Activated T-cell treated with anti-CD3 and anti-CD28 coated beads for 4 hours (primary cell): ENCODE measurements at regions not wholly inside any gene's neighbourhood (a gene's known extent, or its start where the extent isn't known, plus 50 kb on each side); places are given as distances from the start of the nearest gene placed in this dataset.
"Not testable (repeated sequence)": the region's sequence is repeated elsewhere in the genome, so short reads cannot be mapped to it uniquely, and the experiment has no call there.

Source experiments
- DNase-seq: peaks from one replicate; pipeline ENCODE4 v3.0.0-alpha.2; 2020

DNA sequence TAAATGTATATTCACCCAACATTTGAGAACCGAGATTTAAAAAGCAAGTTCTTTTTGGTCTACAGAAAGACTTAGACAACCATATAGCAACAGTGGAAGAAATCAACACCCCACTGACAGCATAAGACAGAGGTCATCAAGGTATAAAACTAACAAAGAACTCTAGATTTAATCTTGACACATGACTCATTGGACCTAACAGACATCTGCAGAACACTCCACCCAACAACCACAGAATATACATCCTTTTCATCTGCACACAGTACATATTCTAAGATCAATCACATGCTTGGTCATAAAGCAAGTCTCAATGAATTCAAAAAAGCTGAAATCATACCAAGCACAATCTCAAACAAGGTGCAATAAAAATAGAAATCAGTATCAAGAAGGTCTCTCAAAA, 65.8 kb downstream of the SPIN4 start:
- no peak for DNase-seq

GRCh38 chrX:63284659-63285058, 66.5 kb downstream of the SPIN4 start:
- DNase-seq: no peak

- no peak for DNase-seq
These were observed 67.8 kb downstream of the SPIN4 start for GRCh38 chrX:63283348-63283747.

GRCh38 chrX:63282828-63283227, 68.3 kb downstream of the SPIN4 start:
- DNase-seq: no peak

DNA sequence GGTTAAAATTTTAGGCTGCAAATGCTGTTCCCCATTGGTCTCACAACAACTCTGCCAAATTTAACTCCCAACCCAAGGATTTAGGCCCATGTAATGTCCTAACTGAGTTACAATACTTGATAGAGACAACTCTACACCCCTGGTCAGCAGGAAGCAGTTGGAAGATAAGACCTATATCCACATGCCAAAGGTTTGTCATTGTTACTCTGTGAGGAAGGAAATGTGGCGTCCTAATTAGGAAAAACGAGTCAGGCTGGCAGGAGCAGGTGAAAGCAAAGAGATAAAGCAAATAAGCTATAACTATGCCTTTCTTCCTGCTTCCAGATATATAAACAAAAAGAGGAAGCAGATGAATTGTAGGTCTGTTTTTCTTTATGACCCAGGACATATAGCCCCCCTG, 69.1 kb downstream of the SPIN4 start:
- no peak for DNase-seq

- DNase-seq: no peak
These were observed 69.7 kb downstream of the SPIN4 start for GRCh38 chrX:63281465-63281864.

GRCh38 chrX:63277394-63277793, 73.7 kb downstream of the SPIN4 start:
- not testable (repeated sequence) for DNase-seq

GRCh38 chrX:63275127-63275526, 76.0 kb downstream of the SPIN4 start:
- no peak for DNase-seq

GRCh38 chrX:63270873-63271272, 80.3 kb downstream of the SPIN4 start:
- DNase-seq: no peak

GRCh38 chrX:63258144-63258543, 93.0 kb downstream of the SPIN4 start:
- DNase-seq: no peak

DNA sequence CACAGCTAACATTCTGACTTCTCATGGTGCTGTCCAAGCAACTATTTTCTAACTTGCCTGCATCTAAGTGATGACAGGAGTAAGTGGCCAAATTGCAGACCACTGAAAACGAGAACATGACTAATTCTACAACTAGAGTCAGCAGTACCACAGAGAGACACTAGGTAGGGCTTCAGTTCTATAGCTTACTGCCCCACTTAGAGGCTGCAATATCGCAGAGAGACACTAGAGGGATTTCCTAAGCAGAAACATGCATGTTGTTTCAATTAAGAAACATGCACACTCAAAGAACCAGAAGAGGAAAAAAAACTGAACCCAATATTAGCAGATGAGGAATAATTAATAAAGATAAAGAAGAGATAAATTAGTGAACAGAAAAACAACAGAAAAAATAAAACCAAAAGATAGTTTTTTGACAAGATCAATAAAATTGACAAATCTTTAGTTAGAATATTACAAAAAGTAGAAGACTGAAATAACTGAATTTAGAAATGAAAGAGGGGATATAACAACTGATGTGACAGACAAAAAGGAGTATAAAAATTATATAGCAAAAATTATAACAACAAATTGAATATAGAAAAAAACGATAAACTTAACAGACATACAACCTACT, 100.8 kb downstream of the SPIN4 start:
- peak; percentile 5 for DNase-seq

- DNase-seq: not testable (repeated sequence)
These were observed 108.4 kb downstream of the SPIN4 start for GRCh38 chrX:63242689-63243088.

DNA sequence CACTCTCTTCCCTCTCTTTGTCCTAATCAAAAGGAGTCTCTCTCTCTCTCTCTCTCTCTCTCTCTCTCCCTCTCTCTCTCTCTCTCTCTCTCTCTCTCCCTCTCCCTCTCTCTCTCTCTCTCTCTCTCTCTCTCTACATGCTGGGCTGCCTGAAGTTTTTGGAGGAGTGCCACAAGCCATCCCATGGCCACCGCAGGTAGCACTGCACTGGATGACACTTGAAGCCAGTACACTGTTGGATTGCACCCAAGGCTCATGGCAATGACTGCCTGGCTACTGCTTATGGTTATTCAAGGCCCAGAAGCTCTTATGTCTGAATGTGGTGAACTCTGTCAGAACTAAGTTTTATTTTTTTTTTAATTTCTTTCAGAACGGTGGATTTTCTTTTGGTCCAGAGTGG, 115.2 kb downstream of the SPIN4 start:
- not testable (repeated sequence) for DNase-seq

GRCh38 chrX:63233013-63233412, 118.1 kb downstream of the SPIN4 start:
- not testable (repeated sequence) for DNase-seq

- DNase-seq: not testable (repeated sequence)
These were observed 132.9 kb downstream of the SPIN4 start for GRCh38 chrX:63218202-63218601.

GRCh38 chrX:63217549-63217948, 133.6 kb downstream of the SPIN4 start:
- DNase-seq: not testable (repeated sequence)

- not testable (repeated sequence) for DNase-seq
These were observed 141.5 kb downstream of the SPIN4 start for GRCh38 chrX:63209645-63210044.

DNA sequence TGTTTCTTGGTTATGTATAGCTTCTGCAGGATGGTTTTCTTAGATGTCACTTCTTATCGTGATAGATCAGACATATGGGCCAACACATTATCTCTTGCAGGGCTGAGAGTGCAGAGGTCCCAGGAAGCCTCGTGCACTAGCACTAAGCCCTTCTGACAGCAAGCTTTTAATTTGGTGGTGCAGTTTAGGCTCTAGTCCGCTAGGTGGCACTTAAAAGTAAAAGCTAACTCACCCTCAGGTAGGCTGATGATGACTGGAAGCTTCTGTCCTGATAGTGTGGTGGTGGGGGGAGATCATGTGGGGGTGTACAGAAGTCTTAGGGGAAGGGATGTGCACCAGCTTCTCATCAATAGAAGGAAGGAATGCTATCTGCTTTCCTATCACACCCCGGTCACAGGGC, 142.0 kb downstream of the SPIN4 start:
- not testable (repeated sequence) for DNase-seq

DNA sequence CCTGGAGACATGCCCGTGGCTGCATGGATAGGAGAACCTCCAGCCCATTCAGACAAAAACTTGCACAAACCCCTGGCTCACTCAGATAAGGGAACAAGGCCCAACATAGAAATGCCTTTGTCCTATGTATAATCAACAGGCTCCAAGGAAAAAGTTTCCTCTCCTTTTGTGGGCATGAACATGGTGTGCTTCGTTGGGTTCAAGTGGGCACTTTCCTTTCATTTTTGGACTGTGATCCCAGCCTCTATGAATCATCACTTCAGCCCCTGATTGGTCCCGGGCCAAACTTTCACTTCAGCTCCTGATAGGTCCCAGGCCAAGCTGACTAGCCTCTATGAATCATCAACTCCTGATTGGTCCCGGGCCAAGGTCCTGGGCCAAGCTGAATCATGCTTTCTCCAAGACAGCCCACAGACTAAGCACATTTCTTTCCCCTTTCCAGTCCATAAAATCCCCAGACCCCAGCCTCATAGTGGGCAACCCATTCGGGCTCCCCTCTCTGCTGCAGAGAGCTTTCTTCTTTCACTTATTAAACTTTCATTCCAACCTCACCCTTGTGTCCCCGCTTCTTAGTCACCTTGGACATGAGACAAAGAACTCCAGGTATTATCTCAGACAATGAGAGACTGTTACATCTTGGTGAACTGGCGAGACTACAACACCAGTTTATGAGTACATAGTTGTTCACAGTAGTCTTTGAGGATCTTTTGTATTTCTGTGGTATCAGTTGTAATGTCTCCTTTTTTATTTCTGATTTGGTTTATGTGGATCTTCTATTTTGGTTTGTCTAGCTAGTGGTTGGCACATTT, 146.7 kb downstream of the SPIN4 start:
- not testable (repeated sequence) for DNase-seq

- not testable (repeated sequence) for DNase-seq
These were observed 149.1 kb downstream of the SPIN4 start for GRCh38 chrX:63201987-63202386.

- DNase-seq: not testable (repeated sequence)
These were observed 152.4 kb downstream of the SPIN4 start for GRCh38 chrX:63198693-63199092.

- not testable (repeated sequence) for DNase-seq
These were observed 158.6 kb downstream of the SPIN4 start for GRCh38 chrX:63192366-63193041.

- DNase-seq: no peak
These were observed 165.0 kb downstream of the SPIN4 start for GRCh38 chrX:63186137-63186536.

DNA sequence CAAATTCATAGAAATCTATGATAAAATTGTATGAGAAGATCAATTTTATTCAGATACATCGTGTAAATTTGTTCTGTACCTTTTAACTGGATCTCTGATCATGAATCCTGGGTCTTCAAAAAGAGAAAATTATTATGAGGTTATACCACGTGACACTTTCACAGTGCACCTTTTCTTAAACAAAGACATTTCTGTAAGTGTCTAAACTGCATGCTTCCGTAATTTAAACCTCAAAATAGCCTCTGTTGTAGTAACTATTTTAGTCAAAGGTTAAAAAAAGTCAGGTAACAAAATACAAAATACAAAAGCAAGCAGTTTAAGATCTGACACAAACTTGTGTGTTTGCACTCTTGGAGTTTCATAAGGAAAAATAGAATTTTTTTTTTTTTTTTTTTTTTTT, 171.3 kb downstream of the SPIN4 start:
- DNase-seq: not testable (repeated sequence)
